Inflammatory macrophage treated with lipopolysaccharide for 4 hours (primary cell): ENCODE measurements at regions not wholly inside any gene's neighbourhood (a gene's known extent, or its start where the extent isn't known, plus 50 kb on each side); places are given as distances from the start of the nearest gene placed in this dataset.

Source experiments
- DNase-seq: peaks from one replicate; pipeline ENCODE4 v3.0.0-alpha.2; 2020

DNA sequence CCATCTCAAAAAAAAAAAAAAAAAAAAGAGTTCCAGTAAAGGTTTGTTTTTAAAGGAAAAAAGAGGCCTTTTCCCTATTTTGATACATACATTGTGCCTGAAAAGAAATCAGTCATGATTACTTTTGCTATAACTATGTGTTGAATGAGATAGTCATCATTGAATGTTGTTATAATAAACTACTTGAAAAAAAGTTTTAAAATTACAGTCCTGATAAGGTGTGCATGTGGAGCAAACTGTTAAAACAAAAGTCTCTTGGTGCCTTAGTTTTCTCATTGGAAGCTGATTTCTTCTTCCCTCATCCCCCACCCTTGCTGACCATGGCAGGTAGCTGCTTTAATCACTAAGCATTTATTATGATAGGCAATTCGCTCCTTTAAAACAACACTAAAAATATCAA is 172.3 kb upstream of the TBCA start:
- no peak for DNase-seq

DNA sequence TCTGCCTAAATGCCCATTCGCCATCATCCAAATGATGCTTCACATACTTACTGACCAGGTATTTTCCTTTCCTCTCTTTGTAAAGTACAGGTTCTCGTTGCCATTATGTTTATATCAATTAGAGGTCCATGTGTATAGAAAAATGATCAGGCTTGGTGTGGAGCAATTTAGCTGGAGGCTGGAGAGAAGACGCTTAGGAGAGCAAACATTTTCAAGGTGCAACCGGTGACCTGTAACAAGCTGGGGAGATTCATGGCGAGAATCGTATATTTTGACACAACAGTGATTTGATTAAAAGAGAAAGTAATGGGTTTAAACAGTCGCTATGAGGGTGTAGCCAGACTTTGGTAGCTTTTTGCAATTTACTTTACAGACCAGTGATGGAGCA is 170.9 kb upstream of the TBCA start:
- DNase-seq = no peak

DNA sequence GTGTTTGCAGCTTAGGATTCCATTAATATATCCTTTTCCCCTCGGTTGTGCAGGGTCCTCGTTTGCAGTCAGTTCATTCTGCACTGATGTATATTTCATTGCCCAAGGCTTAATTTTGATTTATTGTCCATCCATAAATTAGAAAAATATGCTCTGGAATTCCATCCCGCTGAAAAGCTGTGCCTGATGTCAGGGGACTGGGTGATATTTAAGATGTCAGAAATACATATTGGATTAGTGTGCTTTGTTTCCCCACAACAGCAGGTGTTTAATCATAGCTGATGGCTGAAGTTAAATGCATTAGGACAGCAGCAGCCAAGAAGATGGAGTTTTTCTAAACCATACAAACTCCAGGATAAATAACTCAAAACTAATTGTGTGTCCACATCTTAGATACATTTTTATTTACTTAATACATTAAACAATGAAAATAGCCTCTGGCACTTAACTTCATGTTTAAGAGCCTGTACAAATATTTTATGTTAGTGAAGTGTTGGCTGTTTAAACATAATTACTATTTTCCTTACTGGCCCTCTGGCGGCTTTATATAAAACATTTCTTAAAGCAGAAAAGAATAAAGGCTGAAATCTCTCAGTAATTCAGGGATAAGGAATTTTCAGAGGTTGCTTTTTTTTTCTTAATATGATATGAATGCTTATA is 170.4 kb upstream of the TBCA start:
- no peak for DNase-seq

DNA sequence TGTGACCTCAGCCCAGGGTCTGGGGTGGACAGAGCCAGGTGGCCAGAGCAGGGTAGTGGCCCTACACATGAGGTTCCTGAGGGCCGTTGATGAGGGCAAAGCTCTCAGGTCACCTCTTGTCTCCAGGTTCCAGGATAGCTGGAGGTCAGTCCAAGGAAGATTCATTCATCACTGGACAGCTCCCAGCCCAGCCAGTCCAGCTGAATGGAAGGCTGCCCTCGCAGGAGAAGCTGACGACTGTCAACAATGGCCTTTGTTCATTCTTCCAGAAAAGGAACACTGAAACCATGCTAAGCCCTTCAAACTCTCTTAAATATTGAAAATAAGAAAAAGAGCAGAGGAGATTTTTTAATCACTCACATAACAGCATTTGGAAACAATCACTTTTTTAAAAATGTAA is 169.7 kb upstream of the TBCA start:
- no peak for DNase-seq

DNA sequence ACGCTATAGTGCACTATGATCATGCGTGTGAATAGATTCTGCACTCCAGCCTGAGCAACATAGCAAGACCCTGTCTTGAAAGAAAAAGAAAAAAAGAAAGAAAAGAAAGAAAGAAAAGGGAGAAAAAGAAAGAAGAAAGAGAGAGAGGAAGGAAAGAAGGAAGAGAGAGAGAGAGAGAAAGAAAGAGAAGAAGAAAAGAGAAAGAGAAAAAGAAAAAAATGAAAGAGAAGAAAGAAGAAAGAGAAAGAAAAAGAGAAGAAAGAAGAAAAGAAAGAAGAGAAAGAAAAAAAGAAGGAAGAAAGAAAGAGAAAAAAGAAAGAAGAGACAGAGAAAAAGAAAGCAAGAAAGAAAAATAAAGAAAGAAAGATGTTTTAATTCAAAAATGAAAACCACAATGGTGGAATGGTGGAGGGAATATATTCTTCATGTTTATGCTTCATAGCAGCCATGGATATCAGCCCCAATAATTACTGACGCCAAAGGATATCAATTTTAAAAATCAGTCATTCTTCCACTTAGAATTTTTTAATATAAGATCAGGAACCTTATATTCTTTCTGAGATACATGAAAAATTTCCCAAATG is 168.7 kb upstream of the TBCA start:
- no peak for DNase-seq

DNA sequence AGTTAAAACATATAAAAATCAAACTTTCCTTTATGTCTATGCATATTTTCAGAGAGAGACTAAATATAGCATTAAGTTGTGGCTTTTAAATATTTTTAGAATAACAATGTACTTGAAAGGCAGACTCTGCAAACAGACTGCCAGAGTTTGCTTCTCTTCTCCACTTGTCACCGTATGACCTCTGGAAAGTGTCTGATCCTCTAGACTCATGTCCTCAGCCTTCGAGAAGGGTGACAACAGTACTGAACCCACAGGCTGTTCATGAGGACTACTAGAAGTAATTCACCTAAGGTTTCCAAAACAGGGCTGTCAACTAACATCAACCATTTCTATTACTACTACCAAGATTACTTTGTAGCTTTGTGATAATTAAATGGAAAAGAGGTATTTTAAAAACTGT is 167.7 kb upstream of the TBCA start:
- no peak for DNase-seq

DNA sequence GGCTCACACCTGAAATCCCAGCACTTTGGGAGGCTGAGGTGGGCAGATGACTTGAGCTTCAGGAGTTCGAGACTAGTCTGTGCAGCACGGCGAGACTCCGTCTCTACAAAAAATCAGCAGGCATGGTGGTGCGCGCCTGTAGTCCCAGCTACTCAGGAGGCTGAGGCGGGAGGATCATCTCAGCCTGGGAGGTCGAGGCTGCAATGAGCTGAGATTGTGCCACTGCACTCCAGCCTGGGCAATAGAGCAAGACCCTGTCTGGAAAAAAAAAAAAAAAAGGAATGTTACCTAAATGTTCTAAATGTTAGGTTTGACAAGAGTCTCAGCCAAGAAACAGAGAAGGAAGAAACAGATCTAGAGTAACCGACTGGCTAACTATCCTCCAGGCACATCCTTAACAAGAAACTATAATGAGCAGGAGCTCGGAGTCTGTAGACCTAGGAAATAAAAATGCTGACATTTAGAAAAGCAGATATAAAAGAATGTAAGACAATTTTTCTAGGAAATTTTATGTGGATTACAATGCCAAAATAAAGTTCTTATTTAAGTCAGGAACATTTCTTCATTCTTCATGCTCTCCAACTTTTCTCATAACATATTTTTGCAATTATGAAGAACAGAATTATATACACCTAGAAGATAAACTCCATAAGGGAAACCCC is 166.6 kb upstream of the TBCA start:
- DNase-seq = no peak

DNA sequence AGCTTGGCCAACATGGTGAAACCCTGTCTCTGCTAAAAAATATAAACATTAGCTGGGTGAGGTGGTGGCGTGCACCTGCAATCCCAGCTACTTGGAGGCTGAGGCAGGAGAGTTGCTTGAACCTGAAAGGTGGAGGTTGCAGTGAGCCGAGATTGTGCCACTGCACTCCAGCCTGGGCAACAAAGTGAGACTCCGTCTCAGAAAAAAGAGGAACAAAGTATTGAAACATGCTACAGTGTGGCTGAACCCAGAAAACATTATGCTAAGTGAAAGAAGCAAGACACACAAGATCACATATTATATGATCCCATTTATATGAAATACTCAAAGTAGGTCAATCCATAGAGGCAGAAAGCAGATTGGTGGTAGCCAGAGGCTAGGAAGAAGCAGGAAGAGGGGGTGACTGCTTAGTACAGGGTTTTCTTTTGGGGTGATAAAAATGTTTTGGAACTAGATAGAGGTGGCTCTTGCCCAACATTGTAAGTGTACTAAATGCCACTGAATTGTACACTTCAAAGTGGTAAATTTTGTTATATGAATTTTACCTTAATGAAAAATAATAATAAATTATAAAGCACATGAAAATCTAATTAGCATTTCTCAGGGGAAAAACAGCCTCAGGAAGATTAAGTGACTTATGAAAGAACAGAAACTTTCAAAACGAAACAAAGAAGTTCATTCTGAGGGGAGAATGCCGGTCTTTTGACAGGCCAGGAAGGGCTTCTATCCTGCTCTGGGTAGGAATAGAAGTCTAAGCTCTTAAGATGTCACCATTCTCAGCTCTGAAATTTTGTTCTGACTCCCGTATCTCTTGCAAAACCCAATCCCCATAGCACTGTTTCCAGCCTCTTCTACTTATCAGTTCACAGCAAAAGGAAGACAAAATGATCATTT is 161.1 kb upstream of the TBCA start:
- DNase-seq = peak; percentile 63

DNA sequence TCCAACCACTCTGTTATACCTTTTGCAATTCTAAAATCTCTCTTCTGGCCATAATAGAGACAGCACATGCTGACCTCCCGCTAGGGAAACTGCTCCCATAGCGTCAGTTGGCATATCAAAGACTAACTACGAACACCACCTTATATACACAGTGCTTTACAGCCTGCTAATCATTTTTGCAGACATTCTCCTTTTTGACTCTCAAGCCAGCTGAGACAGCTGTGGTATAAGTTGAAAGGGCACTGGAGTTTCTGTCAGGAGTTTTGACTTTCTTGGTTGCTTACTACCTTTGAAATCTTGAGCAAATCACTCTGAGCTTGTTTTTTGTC is 160.2 kb upstream of the TBCA start:
- no peak for DNase-seq

DNA sequence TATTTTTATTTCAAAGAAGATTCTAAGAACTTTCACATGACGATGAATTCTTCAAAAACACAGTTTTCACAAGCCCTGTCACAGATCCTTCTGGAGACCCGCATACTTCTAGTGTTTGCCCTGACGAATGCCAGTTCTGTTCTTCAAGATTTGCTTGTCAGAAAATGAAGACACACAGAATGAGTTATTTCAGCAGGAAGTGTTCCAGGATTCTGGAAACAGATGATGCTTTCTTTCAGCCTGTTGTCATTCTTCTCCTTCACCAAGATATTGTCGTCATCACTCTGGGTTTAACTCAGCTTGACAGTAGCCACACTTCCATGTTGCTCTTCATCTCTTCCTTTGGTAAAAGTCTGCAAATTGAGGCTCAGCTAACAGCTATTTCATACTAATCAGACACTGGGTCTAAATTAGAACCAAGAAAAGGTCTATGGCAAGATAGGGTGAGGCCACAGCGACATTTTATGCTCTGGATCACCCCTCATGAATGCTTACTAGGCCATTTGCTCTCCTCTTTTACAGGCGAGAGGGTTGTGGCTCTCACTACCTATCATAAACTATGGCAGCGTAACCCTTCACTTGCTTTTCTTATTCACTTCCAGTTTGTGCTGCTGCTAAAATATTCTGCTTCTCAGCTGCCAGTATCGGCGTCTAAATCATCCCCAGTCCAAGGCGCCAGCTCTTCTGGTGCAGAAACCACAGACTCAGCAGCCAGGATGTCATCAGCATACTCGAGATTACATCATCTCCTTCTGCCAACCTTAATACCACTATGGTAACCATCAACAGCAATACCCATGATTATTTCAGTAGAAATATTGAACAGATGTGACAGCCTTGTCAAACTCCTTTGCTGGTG is 159.6 kb upstream of the TBCA start:
- peak; percentile 62 for DNase-seq

DNA sequence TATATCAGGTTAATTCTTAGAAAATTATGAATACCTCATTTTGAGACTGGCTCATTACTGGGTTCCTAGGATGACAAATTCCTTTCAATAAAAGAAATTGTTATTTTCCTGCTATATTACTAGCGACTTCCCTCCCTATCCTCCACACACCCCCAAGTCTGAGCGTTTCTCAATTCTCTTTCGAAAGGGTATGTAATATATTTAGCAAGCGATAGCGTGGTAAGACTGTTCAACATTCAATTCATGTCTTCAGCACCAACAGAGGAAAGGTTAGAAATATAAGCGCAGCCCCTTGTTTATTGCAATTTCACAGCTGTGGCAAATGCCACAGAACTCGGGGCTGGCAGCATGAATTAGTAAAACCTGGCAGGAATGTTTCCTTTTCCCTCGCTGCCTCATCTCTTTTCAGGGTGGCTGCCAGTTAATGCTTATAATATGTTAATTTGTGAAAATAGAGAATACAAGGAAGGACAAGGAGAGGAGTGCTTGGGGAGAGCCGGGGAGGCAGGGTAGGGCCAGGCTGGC is 152.7 kb upstream of the TBCA start:
- DNase-seq = no peak

DNA sequence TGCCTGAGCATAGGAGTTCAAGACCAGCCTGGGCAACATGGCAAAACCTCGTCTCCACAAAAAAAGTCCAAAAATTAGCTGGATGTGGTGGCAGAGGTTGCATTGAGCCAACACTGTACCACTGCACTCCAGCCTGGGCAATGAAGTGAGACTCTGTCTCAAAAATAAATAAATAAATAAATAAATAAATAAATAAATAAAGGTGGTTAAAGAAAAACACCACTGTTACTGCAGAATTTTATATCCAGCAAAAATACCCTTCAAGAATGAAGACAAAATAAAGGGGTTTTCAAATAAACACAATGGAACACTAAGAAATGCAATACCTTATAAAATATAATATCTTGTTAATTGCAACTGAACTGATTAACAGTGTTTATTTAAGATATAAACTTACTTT is 150.2 kb upstream of the TBCA start:
- no peak for DNase-seq

DNA sequence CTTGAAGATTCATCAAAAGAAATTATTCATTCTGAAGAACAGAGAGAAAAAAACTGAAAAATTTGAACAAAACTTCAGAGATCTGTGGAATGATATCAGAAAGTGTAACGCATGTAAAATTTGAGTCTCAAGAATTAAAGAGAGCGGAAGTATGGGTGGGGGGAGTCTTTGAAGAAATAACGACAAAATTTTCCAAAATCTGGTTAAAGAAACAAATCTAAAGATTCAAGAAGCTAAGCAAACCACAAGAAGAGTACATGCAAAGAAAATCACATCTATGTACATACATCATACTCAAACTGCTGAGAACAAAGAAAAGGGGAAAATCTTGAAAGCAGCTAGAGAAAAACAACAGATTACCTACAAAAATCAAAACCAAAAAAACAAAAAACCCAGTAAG is 149.4 kb upstream of the TBCA start:
- no peak for DNase-seq

DNA sequence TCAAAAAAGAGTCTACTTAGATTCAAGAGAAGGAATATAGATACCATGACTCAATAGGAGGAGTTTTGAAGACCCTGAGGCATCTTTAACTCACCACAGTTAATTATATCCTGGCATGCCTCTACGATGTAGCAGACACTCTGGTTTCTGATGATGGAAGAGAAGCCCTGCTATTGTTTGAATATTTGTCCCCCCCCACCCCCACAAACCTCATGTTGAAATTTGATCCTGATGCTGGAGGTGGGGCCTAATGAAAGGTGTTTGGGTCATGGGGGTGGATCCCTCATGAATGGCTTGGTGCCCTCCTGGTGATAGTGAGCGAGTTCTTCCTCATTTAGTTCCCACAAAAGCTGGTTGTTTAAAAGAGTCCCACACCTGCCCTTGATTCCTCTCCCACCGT is 147.9 kb upstream of the TBCA start:
- no peak for DNase-seq

DNA sequence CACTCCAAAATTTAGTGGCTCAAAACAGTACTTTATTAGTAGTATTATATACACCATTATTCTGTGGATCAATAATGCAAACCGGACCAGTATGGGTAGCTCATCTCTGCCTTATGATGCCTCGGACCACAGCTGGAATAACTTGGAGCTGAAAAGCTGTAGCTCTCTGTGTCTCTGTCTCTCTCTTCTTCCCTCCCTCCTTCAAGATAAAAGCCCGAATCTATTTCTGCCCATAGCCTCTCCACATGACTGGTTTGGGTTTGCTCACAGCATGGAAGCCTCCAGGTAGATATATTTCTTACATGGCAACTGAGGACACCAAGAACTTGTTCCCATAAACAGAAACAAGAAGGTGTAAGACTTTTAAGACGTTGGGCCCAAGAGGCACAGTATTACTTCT is 147.5 kb upstream of the TBCA start:
- DNase-seq = no peak

DNA sequence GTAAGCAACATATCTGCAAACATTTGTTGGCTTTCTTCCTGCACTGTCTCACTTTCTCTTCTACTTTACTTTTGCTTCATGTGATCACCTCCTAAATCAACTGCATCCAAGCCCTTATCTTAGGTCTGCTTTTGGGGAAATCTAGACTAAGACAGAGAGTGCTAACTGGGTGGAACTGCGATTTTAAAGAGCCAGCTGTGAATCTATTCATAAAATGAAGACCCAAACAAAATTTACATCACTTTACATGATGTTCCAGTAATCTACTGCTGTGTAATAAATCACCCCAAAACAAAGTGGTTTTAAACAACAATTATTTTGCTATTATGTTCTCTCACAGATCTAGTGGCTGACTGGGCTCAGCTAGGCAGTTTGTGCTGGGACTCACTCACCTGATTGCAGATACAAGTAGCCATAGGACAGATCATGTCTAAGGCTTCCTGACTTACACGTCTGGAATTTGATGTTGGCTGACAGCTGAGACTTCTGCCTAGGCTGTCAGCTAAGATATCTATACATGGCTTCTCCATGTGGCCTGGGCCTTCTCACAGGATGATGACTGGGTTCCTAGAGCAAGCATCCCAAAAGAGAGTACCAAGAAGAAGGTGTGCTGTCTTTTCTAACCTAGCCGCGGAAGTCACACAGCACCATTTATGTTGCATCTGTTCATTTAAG is 145.1 kb upstream of the TBCA start:
- no peak for DNase-seq

DNA sequence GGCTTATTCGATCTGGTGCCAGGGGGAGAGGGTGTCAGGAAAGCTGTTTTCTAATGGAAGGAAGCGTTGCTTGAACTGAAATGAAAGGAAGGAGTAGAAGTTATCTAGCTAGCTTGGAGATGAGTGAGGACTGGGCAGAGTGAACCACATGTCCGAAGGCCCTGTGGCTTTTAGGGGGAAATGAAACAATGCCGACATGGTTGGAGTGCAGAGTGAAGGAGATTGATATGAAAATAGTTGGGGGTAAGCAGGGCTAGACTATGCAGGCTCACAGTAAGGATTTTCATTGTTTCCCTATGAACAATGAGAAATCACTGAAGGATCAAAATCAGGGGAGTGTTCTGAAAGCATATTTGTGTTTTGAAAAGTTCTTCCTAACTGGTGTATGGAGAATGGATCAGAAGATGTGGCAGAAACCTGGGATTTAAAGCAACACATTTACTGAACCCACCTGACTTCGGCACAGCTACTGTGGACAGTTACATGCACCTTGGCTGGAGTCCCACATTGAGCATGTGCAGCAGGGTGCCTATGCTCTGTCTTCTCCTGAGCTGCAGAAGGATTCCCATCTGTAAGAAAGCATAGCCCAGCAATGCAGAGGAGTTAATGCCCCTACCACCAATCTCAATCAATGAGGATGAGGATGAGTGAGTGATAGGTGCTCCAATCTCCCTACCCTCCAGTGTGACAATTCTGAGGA is 144.4 kb upstream of the TBCA start:
- DNase-seq = no peak

DNA sequence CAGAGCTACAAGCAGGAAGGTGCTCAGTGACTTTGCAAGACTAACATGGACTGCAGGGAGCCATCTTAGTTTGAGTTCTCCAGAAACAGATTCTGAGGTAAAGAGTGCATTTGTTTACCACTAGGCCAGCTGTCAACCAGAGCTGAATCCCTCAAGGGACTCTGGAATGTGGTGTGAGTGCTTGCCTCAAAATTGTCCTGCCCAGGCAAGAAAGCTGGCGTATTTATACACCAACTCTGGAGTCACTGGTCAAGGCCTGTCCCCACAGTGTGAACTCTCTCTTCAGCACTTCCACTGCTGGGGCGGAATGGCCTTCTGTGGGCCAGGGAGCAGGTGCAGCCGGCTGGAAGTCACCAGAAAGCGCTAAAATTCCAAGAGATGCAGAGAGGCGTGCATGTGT is 139.2 kb upstream of the TBCA start:
- no peak for DNase-seq

DNA sequence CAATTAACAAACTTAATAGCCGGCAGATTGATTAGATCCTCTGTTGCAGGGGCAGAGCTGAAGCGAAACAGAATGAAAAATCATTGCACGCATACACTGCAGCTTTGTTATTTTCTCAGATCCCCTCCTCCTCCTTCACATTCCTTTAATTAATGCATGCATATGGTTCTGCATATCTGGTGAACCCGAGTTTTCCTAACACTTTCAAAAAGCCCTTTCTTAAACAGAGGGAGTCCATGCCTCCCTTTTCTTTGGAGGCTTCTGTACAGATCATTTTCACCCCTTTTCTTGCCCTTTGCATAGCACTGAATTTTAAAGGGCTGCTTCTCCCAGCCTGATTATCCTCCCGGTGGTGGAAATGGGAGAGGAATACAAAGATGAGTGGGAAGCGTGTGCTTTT is 136.6 kb upstream of the TBCA start:
- DNase-seq = no peak

DNA sequence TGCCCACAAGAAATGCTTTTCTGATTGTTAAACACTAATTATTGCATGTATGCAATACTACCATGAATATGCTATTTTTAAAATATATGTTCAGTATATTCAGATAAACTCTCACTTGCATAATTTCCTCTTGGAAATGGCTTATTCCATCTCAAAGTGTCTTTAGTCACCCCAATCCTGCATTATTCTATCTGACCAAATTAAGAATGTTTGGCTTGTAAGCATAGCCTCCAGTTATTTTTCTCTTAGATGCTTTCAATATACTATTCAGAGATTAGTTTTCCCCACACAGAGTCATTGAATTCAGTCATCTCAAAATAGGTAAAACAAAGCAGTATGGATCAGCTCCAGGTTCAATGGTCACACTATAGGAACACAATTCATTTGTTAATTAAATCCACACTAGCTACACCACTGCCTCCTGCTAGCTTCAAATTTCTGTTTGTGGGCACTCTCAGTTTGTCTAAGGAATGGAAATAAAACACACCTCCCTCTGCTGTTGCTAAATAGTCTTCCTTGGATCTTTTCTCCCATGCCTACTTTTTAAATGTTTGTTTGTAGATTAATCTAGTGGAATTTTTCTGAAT is 134.6 kb upstream of the TBCA start:
- no peak for DNase-seq

DNA sequence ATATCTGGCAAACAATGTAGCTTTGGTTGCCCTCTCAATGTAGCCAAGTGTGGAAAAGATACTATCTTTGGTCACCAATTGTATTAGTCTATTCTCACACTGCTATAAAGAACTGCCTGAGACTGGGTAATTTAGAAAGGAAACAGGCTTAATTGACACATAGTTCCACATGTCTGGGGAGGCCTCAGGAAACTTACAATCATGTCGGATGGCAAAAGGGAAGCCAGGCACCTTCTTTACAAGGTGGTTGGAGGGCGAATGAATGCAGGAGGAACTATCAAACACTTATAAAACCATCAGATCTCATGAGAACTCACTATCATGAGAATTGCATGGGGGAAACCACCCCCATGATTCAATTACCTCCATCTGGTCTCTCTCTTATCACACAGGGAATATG is 133.1 kb upstream of the TBCA start:
- no peak for DNase-seq
